ENCODE measurements at regions not wholly inside any gene's neighbourhood (a gene's known extent, or its start where the extent isn't known, plus 50 kb on each side); places are given as distances from the start of the nearest gene placed in this dataset.

- no peak overlapping the region for H3K27ac Mint-ChIP-seq
- no peaks in the 10 kb centered on the region for H3K79me2 ChIP-seq (replicated peaks; ENCODE audit: insufficient read depth)
- H3K9me3 Mint-ChIP-seq, result no peaks in the 10 kb centered on the region
- no peaks in the 10 kb centered on the region for H4K20me1 ChIP-seq (replicated peaks; ENCODE audit: insufficient read depth)
- DNase-seq (ENCODE audit: low spot score), result no peak
- H3F3A ChIP-seq (replicated peaks; ENCODE audit: low read depth), result no peaks in the 10 kb centered on the region
- no peak for ATAC-seq
- H3K4me1 ChIP-seq (ENCODE audit: insufficient read depth), result no peaks in the 10 kb centered on the region
- H3K27me3 ChIP-seq (ENCODE audit: insufficient read depth), result no peaks in the 10 kb centered on the region
- H3K36me3 Mint-ChIP-seq (ENCODE audit: low read depth), result no peaks in the 10 kb centered on the region
- H3K4me1 Mint-ChIP-seq, result no peaks in the 10 kb centered on the region
- H3K27me3 Mint-ChIP-seq (ENCODE audit: insufficient read depth, low read depth, poor library complexity), result peaks cover 4% of the 10 kb centered on the region
- no peak overlapping the region for H3K4me2 ChIP-seq
- H3K4me3 Mint-ChIP-seq, result no peak overlapping the region
- no peak overlapping the region for H3K27ac ChIP-seq (ENCODE audit: low read depth)
- TF ChIP-seq NANOG (IDR thresholded peaks at IDR 0.05; ENCODE audit: borderline replicate concordance) (no peak), ETS1 (IDR thresholded peaks at IDR 0.05) (no peak), STAT1 (IDR thresholded peaks at IDR 0.05; ENCODE audit: unreplicated experiment) (no peak), EZH2 (IDR thresholded peaks at IDR 0.05; ENCODE audit: low read depth, unreplicated experiment) (no peak), EZH2phosphoT487 (IDR thresholded peaks at IDR 0.05; ENCODE audit: unreplicated experiment) (no peak), CTCF (conservative IDR thresholded peaks at IDR 0.05; ENCODE audit: low read depth in 2 of 2) (no peak), ZNF114 (CRISPR knock-in tag; IDR thresholded peaks at IDR 0.05) (no peak), ZNF331 (CRISPR knock-in tag; IDR thresholded peaks at IDR 0.05; ENCODE audit: low read depth) (no peak), ZNF462 (CRISPR knock-in tag; IDR thresholded peaks at IDR 0.05) (no peak), JUNB (IDR thresholded peaks at IDR 0.05; ENCODE audit: unreplicated experiment) (no peak), CREB1 (CRISPR knock-in tag; IDR thresholded peaks at IDR 0.05; ENCODE audit: low read depth) (no peak), REST (IDR thresholded peaks at IDR 0.05; ENCODE audit: unreplicated experiment) (no peak), POLR2AphosphoS5 (IDR thresholded peaks at IDR 0.05; ENCODE audit: low read depth) (no peak)
- no peak overlapping the region for H2AFZ ChIP-seq
- no peaks in the 10 kb centered on the region for H3K36me3 ChIP-seq (ENCODE audit: insufficient read depth)
- no peak overlapping the region for H3K4me3 ChIP-seq
- H3K9me2 ChIP-seq (ENCODE audit: insufficient read depth), result no peaks in the 10 kb centered on the region
These were observed 73.9 kb upstream of the DHX40 start for GRCh38 chr17:59491353-59492090.
